H9 (cell line): ENCODE measurements at regions not wholly inside any gene's neighbourhood (a gene's known extent, or its start where the extent isn't known, plus 50 kb on each side); places are given as distances from the start of the nearest gene placed in this dataset.

Experiments
- DNase-seq: peaks from one replicate; pipeline ENCODE4 v3.0.0-alpha.2; 2017
- H2AFZ ChIP-seq: one replicate; pipeline ENCODE4 v1.6.1; 2013; ENCODE audit warnings: mild to moderate bottlenecking, low read length, control low read depth, moderate library complexity
- H2AK5ac ChIP-seq: 2 replicates; pipeline ENCODE4 v1.6.1; 2013; ENCODE audit warnings: low read length, control low read depth, mixed read lengths; ENCODE audit not compliant: insufficient read length
- H2BK120ac ChIP-seq: one replicate; pipeline ENCODE4 v1.6.1; 2013; ENCODE audit warnings: low read depth, mild to moderate bottlenecking, low read length, control low read depth, inconsistent platforms; ENCODE audit not compliant: poor library complexity, severe bottlenecking
- H2BK12ac ChIP-seq: 2 replicates; pipeline ENCODE4 v1.6.1; 2013; ENCODE audit warnings: low read length, control low read depth, mixed read lengths, low read depth; ENCODE audit not compliant: insufficient read length
- H2BK15ac ChIP-seq: 2 replicates; pipeline ENCODE4 v1.6.1; 2013; ENCODE audit warnings: low read depth, low read length, control low read depth
- H2BK20ac ChIP-seq: one replicate; pipeline ENCODE4 v1.6.1; 2013; ENCODE audit warnings: low read depth, mild to moderate bottlenecking, low read length, control low read depth, inconsistent platforms; ENCODE audit not compliant: poor library complexity, severe bottlenecking
- H2BK5ac ChIP-seq: 2 replicates; pipeline ENCODE4 v1.6.1; 2013; ENCODE audit warnings: low read length, control low read depth, mixed read lengths; ENCODE audit not compliant: insufficient read length
- H3K14ac ChIP-seq: 2 replicates; pipeline ENCODE4 v1.6.1; 2013; ENCODE audit warnings: low read length, control low read depth; ENCODE audit not compliant: insufficient read depth
- H3K18ac ChIP-seq: 2 replicates; pipeline ENCODE4 v1.6.1; 2013; ENCODE audit warnings: low read depth, mild to moderate bottlenecking, mixed read lengths, low read length, control low read depth; ENCODE audit not compliant: insufficient read length
- H3K23ac ChIP-seq: 2 replicates; pipeline ENCODE4 v1.6.1; 2013; ENCODE audit warnings: low read length, control low read depth, mixed read lengths, low read depth; ENCODE audit not compliant: insufficient read length
- H3K23me2 ChIP-seq: 2 replicates; pipeline ENCODE4 v1.6.1; 2013; ENCODE audit warnings: low read depth, mild to moderate bottlenecking, mixed read lengths, low read length, control low read depth; ENCODE audit not compliant: insufficient read length, poor library complexity, severe bottlenecking
- H3K27ac ChIP-seq: 2 replicates; pipeline ENCODE4 v1.5.1; 2013; ENCODE audit warnings: low read length, control low read depth, mixed read lengths, low read depth; ENCODE audit not compliant: insufficient read length
- H3K27me3 ChIP-seq: 2 replicates; pipeline ENCODE4 v1.6.1; 2013; ENCODE audit warnings: low read length, control low read depth, inconsistent platforms; ENCODE audit not compliant: insufficient read depth
- H3K4ac ChIP-seq: 2 replicates; pipeline ENCODE4 v1.6.1; 2013; ENCODE audit warnings: low read depth, mild to moderate bottlenecking, control low read depth, inconsistent platforms, low read length, moderate library complexity
- H3K4me1 ChIP-seq: 2 replicates; pipeline ENCODE4 v1.6.1; 2013; ENCODE audit warnings: low read length, control low read depth, inconsistent platforms; ENCODE audit not compliant: insufficient read depth
- H3K4me2 ChIP-seq: 2 replicates; pipeline ENCODE4 v1.6.1; 2013; ENCODE audit warnings: low read length, control low read depth, mixed read lengths; ENCODE audit not compliant: insufficient read length, insufficient read depth
- H3K56ac ChIP-seq: 2 replicates; pipeline ENCODE4 v1.6.1; 2013; ENCODE audit warnings: low read depth, mild to moderate bottlenecking, mixed read lengths, low read length, control low read depth; ENCODE audit not compliant: insufficient read length
- H3K79me1 ChIP-seq: 2 replicates; pipeline ENCODE4 v1.6.1; 2013; ENCODE audit warnings: low read depth, mild to moderate bottlenecking, moderate library complexity, low read length, control low read depth, inconsistent platforms; ENCODE audit not compliant: insufficient read depth, poor library complexity, severe bottlenecking
- H3K79me2 ChIP-seq: 2 replicates; pipeline ENCODE4 v1.6.1; 2013; ENCODE audit warnings: low read length, control low read depth, inconsistent platforms; ENCODE audit not compliant: insufficient read depth
- H3K9ac ChIP-seq: 2 replicates; pipeline ENCODE4 v1.6.1; 2013; ENCODE audit warnings: low read length, control low read depth, mixed read lengths; ENCODE audit not compliant: insufficient read length; ENCODE audit errors: extremely low read depth
- H3K9me3 ChIP-seq: one replicate; pipeline ENCODE4 v1.6.1; 2013; ENCODE audit warnings: low read depth, low read length, inconsistent platforms; ENCODE audit not compliant: control insufficient read depth
- H3T11ph ChIP-seq: one replicate; pipeline ENCODE4 v1.6.1; 2013; ENCODE audit warnings: mild to moderate bottlenecking, low read length, control low read depth, inconsistent platforms
- H4K20me1 ChIP-seq: one replicate; pipeline ENCODE4 v1.6.1; 2013; ENCODE audit not compliant: control insufficient read depth, insufficient read length, insufficient read depth
- H4K5ac ChIP-seq: 2 replicates; pipeline ENCODE4 v1.6.1; 2013; ENCODE audit warnings: low read depth, mild to moderate bottlenecking, mixed read lengths, low read length, control low read depth; ENCODE audit not compliant: insufficient read length
- H4K8ac ChIP-seq: replicated peaks from 2 replicates; pipeline ENCODE4 v1.6.1; 2013; ENCODE audit warnings: low read length, control low read depth, mixed read lengths, low read depth; ENCODE audit not compliant: insufficient read length
- H4K91ac ChIP-seq: 2 replicates; pipeline ENCODE4 v1.6.1; 2013; ENCODE audit warnings: low read depth, mild to moderate bottlenecking, moderate library complexity, mixed read lengths, low read length, control low read depth; ENCODE audit not compliant: insufficient read length
- H3K27ac Mint-ChIP-seq, 3 experiments: 2 replicates in 2 of 3; 3 replicates in 1 of 3; pipeline ENCODE4 v1.8.0; 2020 to 2021; ENCODE audit warnings: mixed read lengths in 3 of 3, mild to moderate bottlenecking in 1 of 3, moderate library complexity in 1 of 3
- H3K27me3 Mint-ChIP-seq: 2 replicates; pipeline ENCODE4 v1.8.0; 2021; ENCODE audit warnings: low read depth, mild to moderate bottlenecking, moderate library complexity, mixed read lengths
- H3K36me3 Mint-ChIP-seq, 3 experiments: 2 replicates in 2 of 3; 3 replicates in 1 of 3; pipeline ENCODE4 v1.8.0; 2020 to 2021; ENCODE audit warnings: low read depth in 3 of 3, mixed read lengths in 3 of 3; ENCODE audit not compliant: insufficient read depth in 1 of 3
- H3K4me1 Mint-ChIP-seq, 2 experiments: 2 replicates each; pipeline ENCODE4 v1.8.0; 2020; ENCODE audit warnings: mixed read lengths in 2 of 2
- H3K4me3 Mint-ChIP-seq, 2 experiments: 2 replicates in 1 of 2; 3 replicates in 1 of 2; pipeline ENCODE4 v1.8.0; 2020 to 2021; ENCODE audit warnings: mild to moderate bottlenecking in 2 of 2, mixed read lengths in 2 of 2, moderate library complexity in 1 of 2
- H3K9me3 Mint-ChIP-seq, 2 experiments: 2 replicates in 1 of 2; 3 replicates in 1 of 2; pipeline ENCODE4 v1.8.0; 2020; ENCODE audit warnings: mild to moderate bottlenecking in 2 of 2, mixed read lengths in 2 of 2, moderate library complexity in 1 of 2
- WGBS: extraction: QIAGEN DNeasy Blood & Tissue Kit; methylation state at CpG from one replicate; pipeline ENCODE4 v1.1.7; 2013; ENCODE audit warnings: missing lambda C conversion rate, low lambda C conversion rate, mixed read lengths; ENCODE audit not compliant: insufficient read length; ENCODE audit errors: extremely low coverage; 5-methylcytosine and 5-hydroxymethylcytosine counted together
- TF ChIP-seq, protein P1 (sequence below): fragments of 200-600 bp; sonication (generic); conservative IDR thresholded peaks from 3 replicates; pipeline ENCODE4 v1.8.0; 2021; ENCODE audit warnings: antibody characterized with exemption, mild to moderate bottlenecking

GRCh38 chr2:125867908-125868307 is 788.0 kb upstream of the GYPC start:
- Histone ChIP-seq H4K5ac (no peak overlapping the region), H2BK15ac (no peak overlapping the region), H3T11ph (no peak overlapping the region), H3K18ac (no peak overlapping the region), H2AFZ (no peak overlapping the region), H3K27me3 (no peaks in the 10 kb centered on the region), H2BK20ac (no peak overlapping the region), H3K4me1 (no peaks in the 10 kb centered on the region; the same call in 1 of the 2 replicates), H3K23me2 (no peaks in the 10 kb centered on the region), H2AK5ac (no peak overlapping the region), H3K4ac (no peak overlapping the region), H3K79me1 (no peaks in the 10 kb centered on the region), H3K9me3 (no peaks in the 10 kb centered on the region), H2BK12ac (no peak overlapping the region), H4K20me1 (no peaks in the 10 kb centered on the region), H3K4me2 (no peak overlapping the region), H2BK5ac (no peak overlapping the region), H3K23ac (no peak overlapping the region), H3K14ac (no peak overlapping the region), H3K79me2 (no peaks in the 10 kb centered on the region), H3K27ac (no peak overlapping the region), H2BK120ac (no peak overlapping the region), H3K56ac (no peak overlapping the region), H4K91ac (no peak overlapping the region), H4K8ac (no peak overlapping the region), H3K9ac (no peak overlapping the region)
- WGBS: no CpG with 5 or more reads among the region's 4 CpGs
- peaks cover 7 to 10% of the 10 kb centered on the region in 2 experiments for H3K4me1 Mint-ChIP-seq
- DNase-seq: no peak
- no peaks in the 10 kb centered on the region for H3K27me3 Mint-ChIP-seq
- H3K27ac Mint-ChIP-seq: no peak overlapping the region
- H3K36me3 Mint-ChIP-seq: peaks cover 0 to 1% (median 0%) of the 10 kb centered on the region in 3 experiments; a peak in 2 of 7 replicates
- peaks cover 0 to 3% of the 10 kb centered on the region in 2 experiments; a peak in 3 of 5 replicates for H3K9me3 Mint-ChIP-seq
- TF ChIP-seq, protein P1, sequence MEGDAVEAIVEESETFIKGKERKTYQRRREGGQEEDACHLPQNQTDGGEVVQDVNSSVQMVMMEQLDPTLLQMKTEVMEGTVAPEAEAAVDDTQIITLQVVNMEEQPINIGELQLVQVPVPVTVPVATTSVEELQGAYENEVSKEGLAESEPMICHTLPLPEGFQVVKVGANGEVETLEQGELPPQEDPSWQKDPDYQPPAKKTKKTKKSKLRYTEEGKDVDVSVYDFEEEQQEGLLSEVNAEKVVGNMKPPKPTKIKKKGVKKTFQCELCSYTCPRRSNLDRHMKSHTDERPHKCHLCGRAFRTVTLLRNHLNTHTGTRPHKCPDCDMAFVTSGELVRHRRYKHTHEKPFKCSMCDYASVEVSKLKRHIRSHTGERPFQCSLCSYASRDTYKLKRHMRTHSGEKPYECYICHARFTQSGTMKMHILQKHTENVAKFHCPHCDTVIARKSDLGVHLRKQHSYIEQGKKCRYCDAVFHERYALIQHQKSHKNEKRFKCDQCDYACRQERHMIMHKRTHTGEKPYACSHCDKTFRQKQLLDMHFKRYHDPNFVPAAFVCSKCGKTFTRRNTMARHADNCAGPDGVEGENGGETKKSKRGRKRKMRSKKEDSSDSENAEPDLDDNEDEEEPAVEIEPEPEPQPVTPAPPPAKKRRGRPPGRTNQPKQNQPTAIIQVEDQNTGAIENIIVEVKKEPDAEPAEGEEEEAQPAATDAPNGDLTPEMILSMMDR: no peak
- H3K4me3 Mint-ChIP-seq: no peak overlapping the region
